Gastrocnemius medialis (tissue), 4 donors: ENCODE measurements at regions not wholly inside any gene's neighbourhood (a gene's known extent, or its start where the extent isn't known, plus 50 kb on each side); places are given as distances from the start of the nearest gene placed in this dataset.

ENCODE experiments used
- POLR2A ChIP-seq, 2 donors: fragments of 450-650 bp; IDR thresholded peaks; one replicate each; pipeline ENCODE4 v1.6.1; 2017; ENCODE audit warnings: antibody characterized with exemption in 2 of 2, mild to moderate bottlenecking in 2 of 2, moderate library complexity in 2 of 2
- TF ChIP-seq, protein P1 (sequence below), 5 experiments: fragments of 450-650 bp in 3 of 5; fragments of 200-600 bp in 2 of 5; sonication (generic) in 2 of 5; IDR thresholded peaks in 4 of 5; conservative IDR thresholded peaks in 1 of 5; 1 replicate in 4 of 5; 2 replicates in 1 of 5; pipeline ENCODE4 v1.5.1; 2016 to 2019; ENCODE audit warnings: antibody characterized with exemption in 5 of 5, mild to moderate bottlenecking in 3 of 5, moderate library complexity in 3 of 5

DNA sequence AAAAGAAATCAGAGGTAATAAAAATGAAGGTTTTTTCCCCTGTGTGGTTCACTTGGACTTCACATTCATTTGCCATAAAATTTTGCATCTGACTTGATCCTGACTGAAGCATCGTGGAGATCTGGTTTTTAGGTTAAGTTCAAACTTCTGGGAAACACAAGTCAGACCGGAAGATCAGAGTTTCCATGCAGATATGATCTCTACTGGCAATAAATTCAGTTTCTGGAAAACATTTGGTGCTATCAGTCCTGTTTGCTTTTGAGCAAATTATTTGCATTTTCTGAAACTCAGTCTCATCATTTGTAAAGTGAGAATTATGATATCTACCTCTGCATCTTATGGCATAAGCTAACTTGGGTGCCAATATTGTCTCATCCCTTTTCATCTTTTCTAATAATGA, 81.3 kb upstream of the KCNMA1 start:
- TF ChIP-seq, protein P1, sequence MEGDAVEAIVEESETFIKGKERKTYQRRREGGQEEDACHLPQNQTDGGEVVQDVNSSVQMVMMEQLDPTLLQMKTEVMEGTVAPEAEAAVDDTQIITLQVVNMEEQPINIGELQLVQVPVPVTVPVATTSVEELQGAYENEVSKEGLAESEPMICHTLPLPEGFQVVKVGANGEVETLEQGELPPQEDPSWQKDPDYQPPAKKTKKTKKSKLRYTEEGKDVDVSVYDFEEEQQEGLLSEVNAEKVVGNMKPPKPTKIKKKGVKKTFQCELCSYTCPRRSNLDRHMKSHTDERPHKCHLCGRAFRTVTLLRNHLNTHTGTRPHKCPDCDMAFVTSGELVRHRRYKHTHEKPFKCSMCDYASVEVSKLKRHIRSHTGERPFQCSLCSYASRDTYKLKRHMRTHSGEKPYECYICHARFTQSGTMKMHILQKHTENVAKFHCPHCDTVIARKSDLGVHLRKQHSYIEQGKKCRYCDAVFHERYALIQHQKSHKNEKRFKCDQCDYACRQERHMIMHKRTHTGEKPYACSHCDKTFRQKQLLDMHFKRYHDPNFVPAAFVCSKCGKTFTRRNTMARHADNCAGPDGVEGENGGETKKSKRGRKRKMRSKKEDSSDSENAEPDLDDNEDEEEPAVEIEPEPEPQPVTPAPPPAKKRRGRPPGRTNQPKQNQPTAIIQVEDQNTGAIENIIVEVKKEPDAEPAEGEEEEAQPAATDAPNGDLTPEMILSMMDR (IDR thresholded peaks at IDR 0.05 in 4 of 5, conservative IDR thresholded peaks at IDR 0.05 in 1 of 5), result no peak
- TF ChIP-seq POLR2A (IDR thresholded peaks at IDR 0.05), result no peak
